T-helper 2 cell (primary cell): ENCODE measurements at regions not wholly inside any gene's neighbourhood (a gene's known extent, or its start where the extent isn't known, plus 50 kb on each side); places are given as distances from the start of the nearest gene placed in this dataset.

Source experiments
- DNase-seq, 5 experiments: peaks; one replicate each; pipeline versions ENCODE4 v3.0.0 to v3.0.0-alpha.2; 2012 to 2022

GRCh38 chr21:34274001-34274400 is 89.8 kb upstream of the KCNE2 start:
- no peak for DNase-seq

- DNase-seq = peak in 1 of 5 experiments; percentile 91
Measured at GRCh38 chr21:34276711-34277425, 86.9 kb upstream of the KCNE2 start.

- no peak for DNase-seq
Measured at GRCh38 chr21:34278451-34278850, 85.4 kb upstream of the KCNE2 start.

GRCh38 chr21:34279285-34279684 is 84.5 kb upstream of the KCNE2 start:
- no peak for DNase-seq

- DNase-seq = no peak
Measured at GRCh38 chr21:34279883-34280282, 83.9 kb upstream of the KCNE2 start.

GRCh38 chr21:34280389-34280795 is 83.4 kb upstream of the KCNE2 start:
- DNase-seq = no peak

- DNase-seq = no peak
Measured at GRCh38 chr21:34280959-34281358, 82.8 kb upstream of the KCNE2 start.

- no peak for DNase-seq
Measured at GRCh38 chr21:34282223-34282622, 81.6 kb upstream of the KCNE2 start.

- no peak for DNase-seq
Measured at GRCh38 chr21:34284666-34285065, 79.1 kb upstream of the KCNE2 start.

- peak in 1 of 5 experiments; percentile 3 for DNase-seq
Measured at GRCh38 chr21:34288042-34288441, 75.8 kb upstream of the KCNE2 start.

GRCh38 chr21:34289856-34290255 is 74.0 kb upstream of the KCNE2 start:
- DNase-seq = no peak

- DNase-seq = no peak
Measured at GRCh38 chr21:34296878-34297277, 66.9 kb upstream of the KCNE2 start.

GRCh38 chr21:34298534-34299167 is 65.2 kb upstream of the KCNE2 start:
- DNase-seq = no peak

- DNase-seq = no peak
Measured at GRCh38 chr21:34299168-34299539, 64.7 kb upstream of the KCNE2 start.

- DNase-seq = no peak
Measured at GRCh38 chr21:34302521-34302920, 61.3 kb upstream of the KCNE2 start.

GRCh38 chr21:34305605-34306604 is 57.9 kb upstream of the KCNE2 start:
- DNase-seq = no peak

- no peak for DNase-seq
Measured at GRCh38 chr21:34307991-34308532, 55.7 kb upstream of the KCNE2 start.

GRCh38 chr21:34311561-34312330 is 52.1 kb upstream of the KCNE2 start:
- no peak for DNase-seq

GRCh38 chr21:34313116-34313515 is 50.7 kb upstream of the KCNE2 start:
- DNase-seq = no peak
